HepG2 (cell line): ENCODE measurements at regions not wholly inside any gene's neighbourhood (a gene's known extent, or its start where the extent isn't known, plus 50 kb on each side); places are given as distances from the start of the nearest gene placed in this dataset.

Source experiments
- ATAC-seq: fragments of 200-7000 bp; cut with Tn5 transposase; 3 replicates; pipeline ENCODE4 v1.9.1; 2020; ENCODE audit warnings: mild to moderate bottlenecking, moderate library complexity
- BruUV-seq: library from RNA; stranded (reverse); fragments of 400-500 nt; replicated peaks from 2 replicates; lab custom pipeline; 2021; lab: Mats Ljungman, UMichigan
- CTCF ChIA-PET: fragments of 300-600 bp; formaldehyde crosslinking; extraction: SDS; loops from one replicate; lab custom pipeline; 2021; ENCODE audit warnings: low total read pairs, inconsistent platforms, low intra/inter-chr PET ratio; lab: Yijun Ruan, JAX
- POLR2A ChIA-PET: fragments of 350-600 bp; sonication (Branson Sonifier 250); formaldehyde crosslinking; loops from one replicate; lab custom pipeline; 2020; ENCODE audit warnings: antibody characterized with exemption, inconsistent platforms; lab: Yijun Ruan, JAX
- DNase-seq: peaks from one replicate; pipeline ENCODE4 v3.0.0-alpha.2; 2015; ENCODE audit warnings: low spot score
- FAIRE-seq: peaks from 3 replicates; lab custom pipeline; 2011; peaks lifted over from hg19 to GRCh38; lab: Jason Lieb, UNC
- H2AFZ ChIP-seq: one replicate; pipeline ENCODE4 v1.6.1; 2011; ENCODE audit warnings: low read length, inconsistent platforms
- H3K27ac ChIP-seq: fragments of 300-600 bp; 3 replicates; pipeline ENCODE4 v1.8.0; 2011; ENCODE audit warnings: mixed run types, mild to moderate bottlenecking, mixed read lengths, low read length, inconsistent platforms; ENCODE audit not compliant: insufficient read depth; ENCODE audit errors: extremely low read length
- H3K27me3 ChIP-seq, 2 experiments: fragments of 200-600 bp in 1 of 2; 2 replicates in 1 of 2; 3 replicates in 1 of 2; pipeline versions ENCODE4 v1.6.0 to v1.8.0; 2011; ENCODE audit warnings: low read length in 2 of 2, mild to moderate bottlenecking in 2 of 2, moderate library complexity in 2 of 2, inconsistent platforms in 1 of 2; ENCODE audit not compliant: insufficient read depth in 2 of 2, control insufficient read depth in 1 of 2
- H3K36me3 ChIP-seq, 2 experiments: fragments of 200-600 bp in 1 of 2; replicated peaks in 1 of 2; 2 replicates in 1 of 2; 3 replicates in 1 of 2; pipeline versions ENCODE4 v1.5.1 to v1.8.0; 2011; ENCODE audit warnings: low read length in 2 of 2, inconsistent platforms in 1 of 2; ENCODE audit not compliant: insufficient read depth in 2 of 2, control insufficient read depth in 1 of 2
- H3K4me1 ChIP-seq: 2 replicates; pipeline ENCODE4 v1.5.1; 2012; ENCODE audit warnings: low read length, inconsistent platforms; ENCODE audit not compliant: insufficient read depth
- H3K4me2 ChIP-seq: 2 replicates; pipeline ENCODE4 v1.6.0; 2011; ENCODE audit warnings: low read depth, low read length, inconsistent platforms
- H3K4me3 ChIP-seq, 3 experiments: fragments of 200-600 bp in 1 of 3; sonication (generic), shearing (Covaris generic) in 1 of 3; replicated peaks in 1 of 3; 2 replicates each; pipeline ENCODE4 v1.5.1; 2011 to 2016; ENCODE audit warnings: low read length in 3 of 3, inconsistent platforms in 2 of 3, low read depth in 2 of 3, mild to moderate bottlenecking in 2 of 3, control low read depth in 1 of 3, mixed read lengths in 1 of 3; ENCODE audit not compliant: insufficient read depth in 1 of 3
- H3K79me2 ChIP-seq: one replicate; pipeline ENCODE4 v1.6.1; 2011; ENCODE audit warnings: low read length, inconsistent platforms; ENCODE audit not compliant: insufficient read depth
- H3K9ac ChIP-seq: 2 replicates; pipeline ENCODE4 v1.6.0; 2011; ENCODE audit warnings: mild to moderate bottlenecking, low read depth, low read length, inconsistent platforms; ENCODE audit not compliant: insufficient read depth
- H3K9me3 ChIP-seq: 2 replicates; pipeline ENCODE4 v1.5.1; 2012; ENCODE audit warnings: mild to moderate bottlenecking, low read length
- H4K20me1 ChIP-seq: 2 replicates; pipeline ENCODE4 v1.6.0; 2011; ENCODE audit warnings: inconsistent platforms, mild to moderate bottlenecking, low read length, moderate library complexity; ENCODE audit not compliant: insufficient read depth
- ASH2L ChIP-seq: fragments of 300-600, 200-600 bp; sonication (generic); IDR thresholded peaks from 2 replicates; pipeline ENCODE4 v1.7.0; 2017; ENCODE audit warnings: low read depth, mild to moderate bottlenecking, moderate library complexity, mixed read lengths, low read length; ENCODE audit not compliant: insufficient read length
- KMT2B ChIP-seq: IDR thresholded peaks from 2 replicates; pipeline ENCODE4 v1.6.1; 2016; ENCODE audit warnings: missing genetic modification reagents, missing compliant biosample characterization
- PCBP2 ChIP-seq: fragments of 200-400 bp; formaldehyde crosslinking; optimal IDR thresholded peaks from 2 replicates; pipeline ENCODE3; 2018; ENCODE audit warnings: low read length, low read depth; ENCODE audit not compliant: poor library complexity, severe bottlenecking
- PITX1 ChIP-seq: sonication (generic); formaldehyde crosslinking; IDR thresholded peaks from 2 replicates; pipeline ENCODE4 v1.5.1; 2020; ENCODE audit warnings: mild to moderate bottlenecking, missing genetic modification reagents
- SCMH1 ChIP-seq: sonication (generic); formaldehyde crosslinking; IDR thresholded peaks from 2 replicates; pipeline ENCODE4 v1.9.0; 2021; ENCODE audit warnings: missing genetic modification reagents, mild to moderate bottlenecking, borderline replicate concordance
- ZBTB8A ChIP-seq: sonication (generic); formaldehyde crosslinking; IDR thresholded peaks from 2 replicates; pipeline ENCODE4 v1.4.0; 2020; ENCODE audit warnings: mild to moderate bottlenecking, low read depth, missing genetic modification reagents, borderline replicate concordance
- ZNF557 ChIP-seq: sonication (generic); formaldehyde crosslinking; IDR thresholded peaks from 2 replicates; pipeline ENCODE4 v1.4.0; 2020; ENCODE audit warnings: missing genetic modification reagents
- WGBS: methylation state at CpG from one replicate; pipeline ENCODE4 v1.1.6; 2017; ENCODE audit warnings: low lambda C conversion rate; 5-methylcytosine and 5-hydroxymethylcytosine counted together
- in situ Hi-C: cut with HindIII; loops from 2 replicates; pipeline ENCODE4 v1.10.0; 2017; ENCODE audit warnings: low pct_unique_long_range_greater_than_20kb; ENCODE audit not compliant: extremely low pct_ligation_motif_present
- intact Hi-C: fragments of 100-400 bp; cut with micrococcal nuclease; formaldehyde crosslinking; loops from one replicate; pipeline ENCODE4 v1.10.0; 2022; ENCODE audit not compliant: unreplicated experiment
- TF ChIP-seq, protein P1 (sequence below): sonication (generic); formaldehyde crosslinking; IDR thresholded peaks from 2 replicates; pipeline ENCODE4 v1.5.0; 2020; ENCODE audit warnings: mild to moderate bottlenecking, missing genetic modification reagents, borderline replicate concordance
- TF ChIP-seq, protein P2 (sequence below): sonication (generic); formaldehyde crosslinking; IDR thresholded peaks from 2 replicates; pipeline ENCODE4 v1.9.0; 2021; ENCODE audit warnings: missing genetic modification reagents, borderline replicate concordance
- TF ChIP-seq, protein P3 (sequence below): sonication (generic); formaldehyde crosslinking; IDR thresholded peaks from 2 replicates; pipeline ENCODE4 v1.8.1; 2023; ENCODE audit warnings: mild to moderate bottlenecking, missing genetic modification reagents, borderline replicate concordance
- TF ChIP-seq, protein P4 (sequence below): sonication (generic); formaldehyde crosslinking; IDR thresholded peaks from 2 replicates; pipeline ENCODE4 v1.9.0; 2021; ENCODE audit warnings: mild to moderate bottlenecking, missing genetic modification reagents

- TF ChIP-seq ZBTB8A (CRISPR knock-in tag) (no peak), SCMH1 (CRISPR knock-in tag) (no peak)
Measured at GRCh38 chr13:61275736-61276135, 139.9 kb downstream of the PCDH20 start (continued).

GRCh38 chr13:61275251-61275650 is 140.4 kb downstream of the PCDH20 start:
- H3K27me3 ChIP-seq, result no peaks in the 10 kb centered on the region
- BruUV-seq, result no TSS peak
- TF ChIP-seq PCBP2 (no peak), PITX1 (no peak), ASH2L (no peak), KMT2B (no peak), ZNF557 (no peak)
- TF ChIP-seq, protein P1, sequence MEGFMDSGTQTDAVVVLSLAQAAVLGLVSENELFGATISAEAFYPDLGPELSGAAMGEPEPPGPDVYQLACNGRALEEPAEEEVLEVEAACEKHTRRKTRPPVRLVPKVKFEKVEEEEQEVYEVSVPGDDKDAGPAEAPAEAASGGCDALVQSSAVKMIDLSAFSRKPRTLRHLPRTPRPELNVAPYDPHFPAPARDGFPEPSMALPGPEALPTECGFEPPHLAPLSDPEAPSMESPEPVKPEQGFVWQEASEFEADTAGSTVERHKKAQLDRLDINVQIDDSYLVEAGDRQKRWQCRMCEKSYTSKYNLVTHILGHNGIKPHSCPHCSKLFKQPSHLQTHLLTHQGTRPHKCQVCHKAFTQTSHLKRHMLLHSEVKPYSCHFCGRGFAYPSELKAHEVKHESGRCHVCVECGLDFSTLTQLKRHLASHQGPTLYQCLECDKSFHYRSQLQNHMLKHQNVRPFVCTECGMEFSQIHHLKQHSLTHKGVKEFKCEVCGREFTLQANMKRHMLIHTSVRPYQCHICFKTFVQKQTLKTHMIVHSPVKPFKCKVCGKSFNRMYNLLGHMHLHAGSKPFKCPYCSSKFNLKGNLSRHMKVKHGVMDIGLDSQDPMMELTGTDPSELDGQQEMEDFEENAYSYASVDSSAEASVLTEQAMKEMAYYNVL, result no peak
- TF ChIP-seq, protein P2, sequence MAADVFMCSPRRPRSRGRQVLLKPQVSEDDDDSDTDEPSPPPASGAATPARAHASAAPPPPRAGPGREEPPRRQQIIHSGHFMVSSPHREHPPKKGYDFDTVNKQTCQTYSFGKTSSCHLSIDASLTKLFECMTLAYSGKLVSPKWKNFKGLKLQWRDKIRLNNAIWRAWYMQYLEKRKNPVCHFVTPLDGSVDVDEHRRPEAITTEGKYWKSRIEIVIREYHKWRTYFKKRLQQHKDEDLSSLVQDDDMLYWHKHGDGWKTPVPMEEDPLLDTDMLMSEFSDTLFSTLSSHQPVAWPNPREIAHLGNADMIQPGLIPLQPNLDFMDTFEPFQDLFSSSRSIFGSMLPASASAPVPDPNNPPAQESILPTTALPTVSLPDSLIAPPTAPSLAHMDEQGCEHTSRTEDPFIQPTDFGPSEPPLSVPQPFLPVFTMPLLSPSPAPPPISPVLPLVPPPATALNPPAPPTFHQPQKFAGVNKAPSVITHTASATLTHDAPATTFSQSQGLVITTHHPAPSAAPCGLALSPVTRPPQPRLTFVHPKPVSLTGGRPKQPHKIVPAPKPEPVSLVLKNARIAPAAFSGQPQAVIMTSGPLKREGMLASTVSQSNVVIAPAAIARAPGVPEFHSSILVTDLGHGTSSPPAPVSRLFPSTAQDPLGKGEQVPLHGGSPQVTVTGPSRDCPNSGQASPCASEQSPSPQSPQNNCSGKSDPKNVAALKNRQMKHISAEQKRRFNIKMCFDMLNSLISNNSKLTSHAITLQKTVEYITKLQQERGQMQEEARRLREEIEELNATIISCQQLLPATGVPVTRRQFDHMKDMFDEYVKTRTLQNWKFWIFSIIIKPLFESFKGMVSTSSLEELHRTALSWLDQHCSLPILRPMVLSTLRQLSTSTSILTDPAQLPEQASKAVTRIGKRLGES, result no peak
- TF ChIP-seq, protein P3, sequence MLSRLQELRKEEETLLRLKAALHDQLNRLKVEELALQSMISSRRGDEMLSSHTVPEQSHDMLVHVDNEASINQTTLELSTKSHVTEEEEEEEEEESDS, result no peak
- TF ChIP-seq, protein P4, sequence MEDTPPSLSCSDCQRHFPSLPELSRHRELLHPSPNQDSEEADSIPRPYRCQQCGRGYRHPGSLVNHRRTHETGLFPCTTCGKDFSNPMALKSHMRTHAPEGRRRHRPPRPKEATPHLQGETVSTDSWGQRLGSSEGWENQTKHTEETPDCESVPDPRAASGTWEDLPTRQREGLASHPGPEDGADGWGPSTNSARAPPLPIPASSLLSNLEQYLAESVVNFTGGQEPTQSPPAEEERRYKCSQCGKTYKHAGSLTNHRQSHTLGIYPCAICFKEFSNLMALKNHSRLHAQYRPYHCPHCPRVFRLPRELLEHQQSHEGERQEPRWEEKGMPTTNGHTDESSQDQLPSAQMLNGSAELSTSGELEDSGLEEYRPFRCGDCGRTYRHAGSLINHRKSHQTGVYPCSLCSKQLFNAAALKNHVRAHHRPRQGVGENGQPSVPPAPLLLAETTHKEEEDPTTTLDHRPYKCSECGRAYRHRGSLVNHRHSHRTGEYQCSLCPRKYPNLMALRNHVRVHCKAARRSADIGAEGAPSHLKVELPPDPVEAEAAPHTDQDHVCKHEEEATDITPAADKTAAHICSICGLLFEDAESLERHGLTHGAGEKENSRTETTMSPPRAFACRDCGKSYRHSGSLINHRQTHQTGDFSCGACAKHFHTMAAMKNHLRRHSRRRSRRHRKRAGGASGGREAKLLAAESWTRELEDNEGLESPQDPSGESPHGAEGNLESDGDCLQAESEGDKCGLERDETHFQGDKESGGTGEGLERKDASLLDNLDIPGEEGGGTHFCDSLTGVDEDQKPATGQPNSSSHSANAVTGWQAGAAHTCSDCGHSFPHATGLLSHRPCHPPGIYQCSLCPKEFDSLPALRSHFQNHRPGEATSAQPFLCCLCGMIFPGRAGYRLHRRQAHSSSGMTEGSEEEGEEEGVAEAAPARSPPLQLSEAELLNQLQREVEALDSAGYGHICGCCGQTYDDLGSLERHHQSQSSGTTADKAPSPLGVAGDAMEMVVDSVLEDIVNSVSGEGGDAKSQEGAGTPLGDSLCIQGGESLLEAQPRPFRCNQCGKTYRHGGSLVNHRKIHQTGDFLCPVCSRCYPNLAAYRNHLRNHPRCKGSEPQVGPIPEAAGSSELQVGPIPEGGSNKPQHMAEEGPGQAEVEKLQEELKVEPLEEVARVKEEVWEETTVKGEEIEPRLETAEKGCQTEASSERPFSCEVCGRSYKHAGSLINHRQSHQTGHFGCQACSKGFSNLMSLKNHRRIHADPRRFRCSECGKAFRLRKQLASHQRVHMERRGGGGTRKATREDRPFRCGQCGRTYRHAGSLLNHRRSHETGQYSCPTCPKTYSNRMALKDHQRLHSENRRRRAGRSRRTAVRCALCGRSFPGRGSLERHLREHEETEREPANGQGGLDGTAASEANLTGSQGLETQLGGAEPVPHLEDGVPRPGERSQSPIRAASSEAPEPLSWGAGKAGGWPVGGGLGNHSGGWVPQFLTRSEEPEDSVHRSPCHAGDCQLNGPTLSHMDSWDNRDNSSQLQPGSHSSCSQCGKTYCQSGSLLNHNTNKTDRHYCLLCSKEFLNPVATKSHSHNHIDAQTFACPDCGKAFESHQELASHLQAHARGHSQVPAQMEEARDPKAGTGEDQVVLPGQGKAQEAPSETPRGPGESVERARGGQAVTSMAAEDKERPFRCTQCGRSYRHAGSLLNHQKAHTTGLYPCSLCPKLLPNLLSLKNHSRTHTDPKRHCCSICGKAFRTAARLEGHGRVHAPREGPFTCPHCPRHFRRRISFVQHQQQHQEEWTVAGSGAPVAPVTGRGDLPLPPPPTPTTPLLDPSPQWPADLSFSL, result no peak

More at GRCh38 chr13:61275251-61275650, 140.4 kb downstream of the PCDH20 start:
- no peak for DNase-seq
- ATAC-seq, result no peak
- Histone ChIP-seq H3K36me3 (no peaks in the 10 kb centered on the region), H4K20me1 (no peaks in the 10 kb centered on the region), H3K79me2 (no peaks in the 10 kb centered on the region), H3K4me3 (no peak overlapping the region), H3K9ac (no peak overlapping the region), H3K9me3 (no peaks in the 10 kb centered on the region), H3K4me2 (no peak overlapping the region), H3K27ac (no peak overlapping the region), H3K4me1 (no peaks in the 10 kb centered on the region), H2AFZ (no peak overlapping the region)
- intact Hi-C loops (no loop called here), in situ Hi-C loops (no loop called here)
- WGBS, result 4% methylated on average over 5 of the region's 5 CpGs
- ChIA-PET POLR2A (no interaction called here), CTCF (no interaction called here)
- no peak for FAIRE-seq
